ENCODE measurements at regions not wholly inside any gene's neighbourhood (a gene's known extent, or its start where the extent isn't known, plus 50 kb on each side); places are given as distances from the start of the nearest gene placed in this dataset.

- no peak for TF ChIP-seq CTCF (IDR thresholded peaks at IDR 0.05; ENCODE audit: extremely low read depth, missing control alignments)
- no peak for DNase-seq (ENCODE audit: low spot score)
Observed at GRCh38 chr6:82045965-82046756, 201.4 kb downstream of the IBTK start.

DNA sequence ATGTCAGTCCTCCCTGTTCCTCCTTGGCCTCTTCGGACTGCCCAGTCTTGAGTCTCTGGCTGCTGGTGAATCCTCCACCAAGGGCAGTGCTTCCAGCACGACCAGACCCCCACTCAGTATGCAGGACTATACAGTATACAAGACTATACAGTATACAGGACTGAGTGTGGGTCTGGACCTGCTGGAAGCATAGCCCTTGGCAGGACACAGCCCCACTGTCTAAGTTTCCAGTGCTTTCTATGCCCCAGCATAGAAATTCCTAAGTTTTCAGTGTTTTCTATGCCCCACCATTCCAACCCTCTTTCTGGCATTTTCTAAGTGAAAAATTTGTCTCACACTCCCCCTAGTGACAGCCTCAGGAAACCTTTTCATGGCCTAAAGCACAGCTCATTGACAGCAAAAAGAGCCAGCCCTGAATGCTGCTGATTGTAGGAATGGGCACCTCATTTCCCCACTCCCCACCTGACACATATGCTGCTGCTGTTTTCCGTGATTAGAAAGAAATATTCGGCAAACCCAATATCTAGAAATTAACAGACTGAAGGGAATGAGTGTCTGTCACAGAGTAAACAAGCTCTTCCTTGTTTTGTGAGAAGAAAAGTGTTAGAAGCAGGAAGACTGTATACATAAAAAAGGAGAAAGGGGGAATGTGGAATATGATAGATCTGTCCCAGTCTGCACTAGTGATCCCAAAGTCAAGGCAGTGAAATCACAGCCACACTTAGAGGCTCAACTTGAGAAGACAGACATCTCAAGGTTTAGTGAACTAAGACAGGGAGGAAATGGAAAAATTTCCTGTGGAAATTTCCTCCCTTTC lies 206.9 kb downstream of the IBTK start:
- DNase-seq (ENCODE audit: low spot score), result peak; percentile 9
- TF ChIP-seq CTCF (IDR thresholded peaks at IDR 0.05; ENCODE audit: extremely low read depth, missing control alignments), result peak; percentile 80

DNA sequence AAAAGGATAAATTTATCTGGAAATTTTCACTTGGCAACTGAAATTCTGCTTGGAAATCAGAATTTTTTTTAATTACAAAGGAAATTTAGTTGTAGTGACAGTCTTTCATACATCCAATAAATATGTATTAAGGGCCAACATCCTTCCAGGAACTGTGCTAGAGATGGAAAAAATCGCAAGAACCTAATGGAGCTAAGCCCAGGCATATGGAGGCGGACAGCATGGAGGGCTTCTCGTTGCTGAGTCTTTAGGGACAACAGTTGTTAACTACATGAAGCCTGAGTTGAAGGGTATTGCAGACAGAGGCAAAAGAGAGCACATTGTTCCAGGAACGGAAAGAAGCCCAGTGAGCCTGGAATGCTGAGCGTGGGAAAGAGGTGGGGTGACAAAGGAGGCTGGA lies 208.9 kb downstream of the IBTK start:
- TF ChIP-seq CTCF (IDR thresholded peaks at IDR 0.05; ENCODE audit: extremely low read depth, missing control alignments), result no peak
- no peak for DNase-seq (ENCODE audit: low spot score)

DNA sequence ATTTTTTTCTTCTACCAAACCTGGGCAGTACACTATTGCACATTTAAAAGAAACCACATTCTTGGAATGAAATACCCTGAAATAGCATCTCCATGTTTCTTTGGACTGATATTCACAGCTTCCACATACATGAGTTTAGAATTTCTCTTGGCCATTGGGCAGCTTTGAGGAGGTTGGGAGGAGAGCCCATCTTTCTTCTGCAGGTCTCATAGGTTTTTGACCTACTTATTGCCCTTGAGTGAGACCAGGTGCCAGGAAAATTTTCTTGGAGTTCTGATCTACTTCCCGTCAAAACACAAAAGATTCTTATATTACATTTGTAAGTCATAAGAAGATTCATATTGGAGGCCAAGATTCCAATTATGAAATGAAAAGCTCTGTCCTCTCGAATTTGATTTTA lies 212.0 kb downstream of the IBTK start:
- no peak for DNase-seq (ENCODE audit: low spot score)
- no peak for TF ChIP-seq CTCF (IDR thresholded peaks at IDR 0.05; ENCODE audit: extremely low read depth, missing control alignments)

- TF ChIP-seq CTCF (IDR thresholded peaks at IDR 0.05; ENCODE audit: extremely low read depth, missing control alignments), result no peak
Observed at GRCh38 chr6:82033631-82034211, 213.8 kb downstream of the IBTK start.

GRCh38 chr6:82032444-82032843 lies 215.1 kb downstream of the IBTK start:
- DNase-seq (ENCODE audit: low spot score), result no peak
- no peak for TF ChIP-seq CTCF (IDR thresholded peaks at IDR 0.05; ENCODE audit: extremely low read depth, missing control alignments)

More at GRCh38 chr6:82033631-82034211, 213.8 kb downstream of the IBTK start:
- no peak for DNase-seq (ENCODE audit: low spot score)

Data from GM20000 (cell line).